HEK293T (cell line): ENCODE measurements at regions not wholly inside any gene's neighbourhood (a gene's known extent, or its start where the extent isn't known, plus 50 kb on each side); places are given as distances from the start of the nearest gene placed in this dataset.

Experiments used
- ARNT ChIP-seq: fragments of 450-650 bp; IDR thresholded peaks from 2 replicates; pipeline ENCODE4 v1.6.1; 2017; ENCODE audit warnings: mild to moderate bottlenecking
- ELF4 ChIP-seq: fragments of 450-650 bp; IDR thresholded peaks from 2 replicates; pipeline ENCODE4 v1.6.1; 2017; ENCODE audit warnings: antibody characterized with exemption
- FOXA1 ChIP-seq: fragments of 450-650 bp; IDR thresholded peaks from 2 replicates; pipeline ENCODE4 v1.6.1; 2016; ENCODE audit warnings: mild to moderate bottlenecking
- FOXK2 ChIP-seq: fragments of 450-650 bp; IDR thresholded peaks from 2 replicates; pipeline ENCODE4 v1.6.1; 2016; ENCODE audit warnings: mild to moderate bottlenecking
- FOXM1 ChIP-seq: fragments of 450-650 bp; IDR thresholded peaks from 2 replicates; pipeline ENCODE4 v1.6.1; 2017; ENCODE audit warnings: mild to moderate bottlenecking, borderline replicate concordance
- L3MBTL2 ChIP-seq: fragments of 450-650 bp; conservative IDR thresholded peaks from 2 replicates; pipeline ENCODE4 v1.6.1; 2016; ENCODE audit warnings: mild to moderate bottlenecking
- PKNOX1 ChIP-seq: fragments of 450-650 bp; IDR thresholded peaks from 2 replicates; pipeline ENCODE4 v1.6.1; 2016
- SP1 ChIP-seq: fragments of 450-650 bp; IDR thresholded peaks from 2 replicates; pipeline ENCODE4 v1.6.1; 2017
- SUZ12 ChIP-seq: fragments of 450-650 bp; IDR thresholded peaks from 2 replicates; pipeline ENCODE4 v1.6.1; 2016; ENCODE audit warnings: mild to moderate bottlenecking
- TARDBP ChIP-seq: fragments of 450-650 bp; IDR thresholded peaks from 2 replicates; pipeline ENCODE4 v1.6.1; 2016
- ZNF384 ChIP-seq: fragments of 450-650 bp; IDR thresholded peaks from 2 replicates; pipeline ENCODE4 v1.6.1; 2016

- TF ChIP-seq ZNF384 (no peak), FOXM1 (no peak), SP1 (no peak), ELF4 (no peak), L3MBTL2 (no peak), ARNT (no peak), FOXA1 (no peak), PKNOX1 (no peak), FOXK2 (no peak), SUZ12 (no peak), TARDBP (no peak)
These were observed 265.2 kb upstream of the PPP2R2D start for GRCh38 chr10:131635564-131636015.
